Stimulated activated CD4-positive, alpha-beta T cell treated with anti-CD3 and anti-CD28 coated beads, TNF-alpha, amount 100 ng/mL, for 4 hours (primary cell): ENCODE measurements at regions not wholly inside any gene's neighbourhood (a gene's known extent, or its start where the extent isn't known, plus 50 kb on each side); places are given as distances from the start of the nearest gene placed in this dataset.
"Not testable (repeated sequence)": the region's sequence is repeated elsewhere in the genome, so short reads cannot be mapped to it uniquely, and the experiment has no call there.

Source experiments
- DNase-seq, 3 experiments: peaks; one replicate each; pipeline ENCODE4 v3.0.0-alpha.2; 2020; ENCODE audit warnings: low read depth in 3 of 3

- not testable (repeated sequence) for DNase-seq
Observed at GRCh38 chr6:30807566-30807965, 63.2 kb upstream of the IER3 start.

GRCh38 chr6:30806581-30807183, 62.3 kb upstream of the IER3 start:
- no peak for DNase-seq

GRCh38 chr6:30804333-30804732, 60.0 kb upstream of the IER3 start:
- no peak for DNase-seq

- no peak for DNase-seq
Observed at GRCh38 chr6:30802731-30803130, 58.4 kb upstream of the IER3 start.

GRCh38 chr6:30801950-30802349, 57.6 kb upstream of the IER3 start:
- no peak for DNase-seq

GRCh38 chr6:30800871-30801270, 56.5 kb upstream of the IER3 start:
- no peak for DNase-seq

GRCh38 chr6:30799210-30799609, 54.9 kb upstream of the IER3 start:
- no peak for DNase-seq

- DNase-seq = no peak
Observed at GRCh38 chr6:30798494-30798893, 54.1 kb upstream of the IER3 start.

GRCh38 chr6:30795549-30796293, 51.4 kb upstream of the IER3 start:
- DNase-seq = no peak
